HG03025 (cell line): ENCODE measurements at regions not wholly inside any gene's neighbourhood (a gene's known extent, or its start where the extent isn't known, plus 50 kb on each side); places are given as distances from the start of the nearest gene placed in this dataset.
"Not testable (repeated sequence)": the region's sequence is repeated elsewhere in the genome, so short reads cannot be mapped to it uniquely, and the experiment has no call there.

Source experiments
- ATAC-seq: cut with Tn5 transposase; IDR thresholded peaks from one replicate; pipeline ENCODE4 v1.9.1; 2021; ENCODE audit warnings: mild to moderate bottlenecking, moderate library complexity; ENCODE audit not compliant: unreplicated experiment, low FRiP score

- no peak for ATAC-seq
Measured at GRCh38 chr6:76862936-76863335, 600.4 kb downstream of the HTR1B start.

- peak; percentile 92 for ATAC-seq
Measured at GRCh38 chr6:76861403-76861802, 601.9 kb downstream of the HTR1B start.

GRCh38 chr6:76856065-76856464, 607.2 kb downstream of the HTR1B start:
- no peak for ATAC-seq

- ATAC-seq, result no peak
Measured at GRCh38 chr6:76852776-76853175, 610.5 kb downstream of the HTR1B start.

GRCh38 chr6:76849274-76849970, 613.9 kb downstream of the HTR1B start:
- not testable (repeated sequence) for ATAC-seq

GRCh38 chr6:76843054-76843822, 620.1 kb downstream of the HTR1B start:
- ATAC-seq, result no peak

- ATAC-seq, result no peak
Measured at GRCh38 chr6:76840865-76841264, 622.4 kb downstream of the HTR1B start.

GRCh38 chr6:76840041-76840745, 623.1 kb downstream of the HTR1B start:
- no peak for ATAC-seq

GRCh38 chr6:76839505-76839904, 623.8 kb downstream of the HTR1B start:
- ATAC-seq, result no peak

- no peak for ATAC-seq
Measured at GRCh38 chr6:76837564-76837963, 625.7 kb downstream of the HTR1B start.

GRCh38 chr6:76835695-76836094, 627.6 kb downstream of the HTR1B start:
- ATAC-seq, result no peak

- ATAC-seq, result no peak
Measured at GRCh38 chr6:76835293-76835692, 628.0 kb downstream of the HTR1B start.

GRCh38 chr6:76834399-76834798, 628.9 kb downstream of the HTR1B start:
- ATAC-seq, result no peak

- ATAC-seq, result no peak
Measured at GRCh38 chr6:76831299-76831698, 632.0 kb downstream of the HTR1B start.

- ATAC-seq, result not testable (repeated sequence)
Measured at GRCh38 chr6:76823578-76823977, 639.7 kb downstream of the HTR1B start.

GRCh38 chr6:76818451-76818850, 644.8 kb downstream of the HTR1B start:
- no peak for ATAC-seq

GRCh38 chr6:76817429-76817828, 645.9 kb downstream of the HTR1B start:
- no peak for ATAC-seq

- ATAC-seq, result no peak
Measured at GRCh38 chr6:76814496-76815458, 648.5 kb downstream of the HTR1B start.

GRCh38 chr6:76810286-76810685, 653.0 kb downstream of the HTR1B start:
- ATAC-seq, result no peak

- ATAC-seq, result no peak
Measured at GRCh38 chr6:76803038-76803580, 660.2 kb downstream of the HTR1B start.
